B cell (primary cell): ENCODE measurements at regions not wholly inside any gene's neighbourhood (a gene's known extent, or its start where the extent isn't known, plus 50 kb on each side); places are given as distances from the start of the nearest gene placed in this dataset.

Experiments used
- ATAC-seq: fragments of 200-7000 bp; cut with Tn5 transposase; one replicate; pipeline ENCODE4 v1.10.0; 2021; ENCODE audit warnings: low read depth, mild to moderate bottlenecking, moderate number of reproducible peaks, moderate library complexity
- CTCF ChIA-PET: fragments of 350-600 bp; sonication (Branson Sonifier 250); formaldehyde crosslinking; loops from one replicate; lab custom pipeline; 2021; ENCODE audit warnings: antibody characterized with exemption, inconsistent platforms; lab: Charles Lee
- POLR2A ChIA-PET: fragments of 350-600 bp; sonication (Branson Sonifier 250); formaldehyde crosslinking; loops from one replicate; lab custom pipeline; 2021; ENCODE audit warnings: antibody characterized with exemption; lab: Charles Lee
- DNase-seq: peaks from one replicate; pipeline ENCODE4 v3.0.0; 2013
- H2AFZ ChIP-seq: 2 replicates; pipeline ENCODE4 v1.6.1; 2012; ENCODE audit warnings: mild to moderate bottlenecking, low read depth, low read length; ENCODE audit not compliant: insufficient read depth, poor library complexity, severe bottlenecking
- H3K27ac ChIP-seq, 2 donors: 1 replicate in 1 of 2; 2 replicates in 1 of 2; pipeline ENCODE4 v1.5.1; 2012 to 2013; ENCODE audit warnings: low read length in 2 of 2, mild to moderate bottlenecking in 2 of 2, moderate library complexity in 1 of 2
- H3K27me3 ChIP-seq, 4 experiments: fragments of 200-600 bp in 1 of 4; sonication (generic) in 1 of 4; replicated peaks in 1 of 4; 1 replicate in 2 of 4; 2 replicates in 2 of 4; pipeline versions ENCODE4 v1.6.1 to v1.7.0; 2013 to 2016; ENCODE audit warnings: low read length in 3 of 4, mild to moderate bottlenecking in 2 of 4, mixed read lengths in 1 of 4, moderate library complexity in 1 of 4; ENCODE audit not compliant: insufficient read depth in 4 of 4, control insufficient read depth in 3 of 4; ENCODE audit errors: control extremely low read depth in 1 of 4
- H3K36me3 ChIP-seq, 2 experiments: replicated peaks in 1 of 2; 1 replicate in 1 of 2; 2 replicates in 1 of 2; pipeline versions ENCODE4 v1.6.1 to v1.7.1; 2013; ENCODE audit warnings: low read length in 1 of 2; ENCODE audit not compliant: insufficient read depth in 2 of 2, control insufficient read depth in 1 of 2; ENCODE audit errors: control extremely low read depth in 1 of 2, extremely low read depth in 1 of 2
- H3K4me1 ChIP-seq, 2 donors: fragments of 200-600 bp in 1 of 2; sonication (generic) in 1 of 2; 1 replicate in 1 of 2; 2 replicates in 1 of 2; pipeline versions ENCODE4 v1.5.1 to v1.6.1; 2013 to 2017; ENCODE audit warnings: low read length in 2 of 2; ENCODE audit not compliant: control insufficient read depth in 2 of 2, insufficient read depth in 2 of 2
- H3K4me2 ChIP-seq: replicated peaks from 2 replicates; pipeline ENCODE3; 2012; ENCODE audit warnings: mild to moderate bottlenecking, low read depth, low read length; ENCODE audit not compliant: poor library complexity, severe bottlenecking
- H3K4me3 ChIP-seq, 5 experiments: fragments of 200-600 bp in 1 of 5; sonication (generic) in 1 of 5; 1 replicate in 3 of 5; 2 replicates in 2 of 5; pipeline versions ENCODE4 v1.5.1 to v1.7.0; 2011 to 2016; ENCODE audit warnings: low read length in 4 of 5, mild to moderate bottlenecking in 4 of 5, low read depth in 2 of 5, control low read depth in 1 of 5, moderate library complexity in 1 of 5; ENCODE audit not compliant: insufficient read depth in 1 of 5; ENCODE audit errors: control extremely low read depth in 1 of 5, extremely low read depth in 1 of 5
- H3K79me2 ChIP-seq: fragments of 200-600 bp; sonication (generic); one replicate; pipeline ENCODE4 v1.6.0; 2016; ENCODE audit warnings: low read length; ENCODE audit not compliant: control insufficient read depth, insufficient read depth
- H3K9ac ChIP-seq: fragments of 200-600 bp; sonication (generic); 2 replicates; pipeline ENCODE4 v1.6.1; 2017; ENCODE audit warnings: mild to moderate bottlenecking, low read length, moderate library complexity
- H3K9me3 ChIP-seq, 3 donors: one replicate each; pipeline versions ENCODE4 v1.6.1 to v1.7.1; 2013; ENCODE audit warnings: low read length in 2 of 3; ENCODE audit not compliant: control insufficient read depth in 2 of 3, insufficient read depth in 1 of 3; ENCODE audit errors: control extremely low read depth in 1 of 3
- H4K20me1 ChIP-seq: 2 replicates; pipeline ENCODE4 v1.6.0; 2012; ENCODE audit warnings: mild to moderate bottlenecking, low read length; ENCODE audit not compliant: insufficient read depth, control insufficient read depth, poor library complexity, severe bottlenecking
- H3K27ac Mint-ChIP-seq: one replicate; pipeline ENCODE4 v1.8.0; 2021; ENCODE audit warnings: mixed read lengths
- H3K27me3 Mint-ChIP-seq: one replicate; pipeline ENCODE4 v1.8.0; 2021; ENCODE audit warnings: mixed read lengths
- H3K4me1 Mint-ChIP-seq: one replicate; pipeline ENCODE4 v1.8.0; 2021; ENCODE audit warnings: mixed read lengths
- H3K4me3 Mint-ChIP-seq: one replicate; pipeline ENCODE4 v1.8.0; 2021; ENCODE audit warnings: mixed read lengths
- H3K9me3 Mint-ChIP-seq: one replicate; pipeline ENCODE4 v1.8.0; 2022; ENCODE audit warnings: mixed read lengths; ENCODE audit not compliant: insufficient read depth
- EZH2 ChIP-seq: IDR thresholded peaks from 2 replicates; pipeline ENCODE4 v1.6.1; 2012; ENCODE audit warnings: borderline replicate concordance, low read depth, mild to moderate bottlenecking, moderate library complexity, low read length; ENCODE audit not compliant: insufficient read depth, poor library complexity, severe bottlenecking
- WGBS: methylation state at CpG from one replicate; pipeline ENCODE4 v1.1.5; 2013; ENCODE audit warnings: missing lambda C conversion rate; ENCODE audit not compliant: insufficient coverage; 5-methylcytosine and 5-hydroxymethylcytosine counted together
- intact Hi-C: fragments of 100-400 bp; cut with micrococcal nuclease; formaldehyde crosslinking; loops from one replicate; pipeline ENCODE4 v1.10.0; 2022
- TF ChIP-seq, protein P1 (sequence below): fragments of 200-600 bp; IDR thresholded peaks from one replicate; pipeline ENCODE4 v1.8.0; 2022; ENCODE audit warnings: antibody characterized with exemption, mild to moderate bottlenecking

DNA sequence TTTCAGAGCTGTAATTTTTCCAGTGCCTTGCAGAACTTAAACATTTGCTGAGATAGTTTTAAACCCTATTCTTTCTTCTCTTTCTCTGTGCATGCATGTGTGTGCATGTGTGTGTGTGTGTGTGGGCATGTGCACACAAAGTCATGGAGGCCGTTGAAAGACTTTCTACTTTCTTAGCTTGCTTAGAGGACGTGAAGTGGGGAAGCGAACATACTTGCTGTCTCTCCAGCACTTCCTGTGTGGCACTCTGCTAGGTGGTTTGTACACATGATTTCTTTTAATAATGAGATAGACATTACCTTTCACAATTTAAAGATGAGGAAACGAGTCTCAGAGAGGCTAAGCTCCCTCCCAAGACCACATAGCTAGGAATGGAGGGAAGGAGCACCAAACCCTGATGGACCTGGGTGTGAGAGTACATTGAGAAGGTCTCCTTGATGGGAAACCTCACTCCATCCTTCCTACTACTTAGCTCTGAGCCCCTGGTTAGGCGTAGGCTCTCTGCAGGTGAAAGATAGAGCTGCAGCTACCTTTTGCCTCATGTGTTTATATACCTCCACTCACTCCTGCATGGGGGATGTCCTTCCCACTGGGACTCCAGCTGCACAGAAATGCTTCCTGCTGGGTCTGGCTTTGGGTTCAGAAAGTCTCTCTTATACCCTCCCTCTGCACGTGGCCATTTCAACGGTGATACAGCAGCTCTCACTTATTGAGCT, 101.9 kb upstream of the USP24 start:
- no peak overlapping the region for H3K9ac ChIP-seq
- H3K27ac ChIP-seq: no peak overlapping the region
- H3K9me3 ChIP-seq: no peaks in the 10 kb centered on the region
- Mint-ChIP-seq H3K4me3 (no peak overlapping the region), H3K27ac (no peak overlapping the region), H3K27me3 (peaks cover 6% of the 10 kb centered on the region), H3K4me1 (peaks cover 4% of the 10 kb centered on the region), H3K9me3 (no peaks in the 10 kb centered on the region)
- no peak for ATAC-seq
- ChIA-PET POLR2A (no interaction called here), CTCF (interaction anchor here (0.7 to 1.8 kb wide), 5 partner anchors 9 to 59 kb away, joined by 3 to 11 read pairs (median 3); no protein-coding TSS in a partner anchor)
- intact Hi-C loops: no loop called here
- H3K36me3 ChIP-seq: no peaks in the 10 kb centered on the region
- WGBS: 100% methylated on average over 1 of the region's 7 CpGs
- TF ChIP-seq EZH2: no peak
- TF ChIP-seq, protein P1, sequence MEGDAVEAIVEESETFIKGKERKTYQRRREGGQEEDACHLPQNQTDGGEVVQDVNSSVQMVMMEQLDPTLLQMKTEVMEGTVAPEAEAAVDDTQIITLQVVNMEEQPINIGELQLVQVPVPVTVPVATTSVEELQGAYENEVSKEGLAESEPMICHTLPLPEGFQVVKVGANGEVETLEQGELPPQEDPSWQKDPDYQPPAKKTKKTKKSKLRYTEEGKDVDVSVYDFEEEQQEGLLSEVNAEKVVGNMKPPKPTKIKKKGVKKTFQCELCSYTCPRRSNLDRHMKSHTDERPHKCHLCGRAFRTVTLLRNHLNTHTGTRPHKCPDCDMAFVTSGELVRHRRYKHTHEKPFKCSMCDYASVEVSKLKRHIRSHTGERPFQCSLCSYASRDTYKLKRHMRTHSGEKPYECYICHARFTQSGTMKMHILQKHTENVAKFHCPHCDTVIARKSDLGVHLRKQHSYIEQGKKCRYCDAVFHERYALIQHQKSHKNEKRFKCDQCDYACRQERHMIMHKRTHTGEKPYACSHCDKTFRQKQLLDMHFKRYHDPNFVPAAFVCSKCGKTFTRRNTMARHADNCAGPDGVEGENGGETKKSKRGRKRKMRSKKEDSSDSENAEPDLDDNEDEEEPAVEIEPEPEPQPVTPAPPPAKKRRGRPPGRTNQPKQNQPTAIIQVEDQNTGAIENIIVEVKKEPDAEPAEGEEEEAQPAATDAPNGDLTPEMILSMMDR: no peak
- DNase-seq: no peak
- peaks cover 0 to 13% (median 3%) of the 10 kb centered on the region in 4 experiments for H3K27me3 ChIP-seq
- H3K4me1 ChIP-seq: no peaks in the 10 kb centered on the region
- H2AFZ ChIP-seq: no peak overlapping the region
- no peaks in the 10 kb centered on the region for H3K79me2 ChIP-seq
- H3K4me2 ChIP-seq: no peak overlapping the region
- no peak overlapping the region for H3K4me3 ChIP-seq
- no peaks in the 10 kb centered on the region for H4K20me1 ChIP-seq

DNA sequence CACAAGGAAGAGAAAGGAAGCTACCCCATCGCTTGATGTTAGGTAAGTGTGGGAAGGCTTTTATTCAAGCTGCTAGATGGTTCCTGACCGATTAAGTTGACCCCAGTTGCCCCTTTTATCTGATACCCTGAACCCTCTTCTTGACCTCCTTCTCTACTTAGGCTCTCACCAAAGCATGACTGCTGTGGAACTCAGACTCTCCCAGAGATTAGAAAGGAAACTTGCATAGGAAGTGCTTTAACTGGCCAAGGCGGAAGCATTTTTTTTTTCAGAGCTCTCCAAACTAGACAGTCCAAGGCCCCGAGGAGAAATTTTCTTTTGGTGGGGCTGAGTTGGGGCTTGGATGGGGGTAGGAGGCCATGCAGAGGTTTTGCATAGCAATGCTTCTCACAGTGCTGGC, 101.3 kb upstream of the USP24 start:
- no peak overlapping the region for H3K27ac ChIP-seq
- H3K36me3 ChIP-seq: no peaks in the 10 kb centered on the region
- WGBS: 59% methylated on average over 2 of the region's 4 CpGs
- POLR2A ChIA-PET: no interaction called here
- peaks cover 0 to 13% (median 3%) of the 10 kb centered on the region in 4 experiments for H3K27me3 ChIP-seq
- no peak overlapping the region for H3K9ac ChIP-seq
- H3K4me2 ChIP-seq: no peak overlapping the region
- Mint-ChIP-seq H3K27ac (no peak overlapping the region), H3K9me3 (no peaks in the 10 kb centered on the region), H3K27me3 (peaks cover 6% of the 10 kb centered on the region), H3K4me3 (no peak overlapping the region), H3K4me1 (peaks cover 4% of the 10 kb centered on the region)
- H4K20me1 ChIP-seq: no peaks in the 10 kb centered on the region
- no peak overlapping the region for H3K4me3 ChIP-seq
- CTCF ChIA-PET: interaction anchor here (0.7 to 1.0 kb wide), 3 partner anchors 8 to 372 kb away, joined by 3 read pairs; no protein-coding TSS in a partner anchor
- DNase-seq (no peak), ATAC-seq (no peak)
- no peaks in the 10 kb centered on the region for H3K4me1 ChIP-seq
- H2AFZ ChIP-seq: no peak overlapping the region
- intact Hi-C loops: no loop called here
- no peaks in the 10 kb centered on the region for H3K9me3 ChIP-seq
- TF ChIP-seq, protein P1: no peak
- H3K79me2 ChIP-seq: no peaks in the 10 kb centered on the region
